GM12891 (cell line): ENCODE measurements at regions not wholly inside any gene's neighbourhood (a gene's known extent, or its start where the extent isn't known, plus 50 kb on each side); places are given as distances from the start of the nearest gene placed in this dataset.

Experiments used
- DNase-seq: peaks from one replicate; pipeline ENCODE4 v3.0.0; 2011; ENCODE audit warnings: low spot score; ENCODE audit not compliant: insufficient read length
- FAIRE-seq: peaks from 2 replicates; lab custom pipeline; 2011; peaks lifted over from hg19 to GRCh38; lab: Jason Lieb, UNC
- PAX5 ChIP-seq: IDR thresholded peaks from 2 replicates; pipeline ENCODE4 v1.6.1; 2011; ENCODE audit warnings: low read length, moderate library complexity, mild to moderate bottlenecking; ENCODE audit not compliant: insufficient read depth, severe bottlenecking
- POLR2A ChIP-seq: IDR thresholded peaks from 2 replicates; pipeline ENCODE4 v1.6.1; 2011; ENCODE audit warnings: low read depth, low read length, control low read depth
- POLR2AphosphoS5 ChIP-seq: IDR thresholded peaks from 2 replicates; pipeline ENCODE4 v1.6.1; 2011; ENCODE audit warnings: low read depth, low read length, control low read depth
- POU2F2 ChIP-seq: IDR thresholded peaks from 2 replicates; pipeline ENCODE4 v1.6.1; 2011; ENCODE audit warnings: low read depth, mild to moderate bottlenecking, control low read depth, low read length, moderate library complexity
- SPI1 ChIP-seq: IDR thresholded peaks from 2 replicates; pipeline ENCODE4 v1.6.1; 2011; ENCODE audit warnings: low read depth, low read length, control low read depth
- TAF1 ChIP-seq: IDR thresholded peaks from 2 replicates; pipeline ENCODE4 v1.6.1; 2011; ENCODE audit warnings: low read depth, low read length, control low read depth

- DNase-seq, result no peak
- TF ChIP-seq SPI1 (no peak), TAF1 (no peak), POLR2AphosphoS5 (no peak), POU2F2 (no peak), POLR2A (no peak), PAX5 (no peak)
- no peak for FAIRE-seq
Measured at GRCh38 chr2:223416815-223417610, 185.1 kb downstream of the SCG2 start.

DNA sequence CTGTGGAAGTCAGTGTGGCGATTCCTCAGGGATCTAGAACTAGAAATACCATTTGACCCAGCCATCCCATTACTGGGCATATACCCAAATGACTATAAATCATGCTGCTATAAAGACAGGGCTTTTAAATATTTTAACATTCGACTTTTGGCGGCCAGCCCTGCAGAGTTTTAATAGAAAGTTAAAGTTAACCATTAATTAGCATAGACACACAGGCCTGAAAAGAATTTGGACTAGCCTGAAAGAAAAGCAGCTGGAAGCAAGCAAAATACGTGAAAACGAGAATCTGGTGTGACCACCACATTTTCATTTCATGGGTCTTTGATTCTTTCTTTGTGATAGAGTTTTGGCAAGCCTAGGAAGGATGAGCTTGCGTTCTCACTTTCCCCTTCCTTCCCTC is 184.0 kb downstream of the SCG2 start:
- DNase-seq (no peak), FAIRE-seq (no peak)
- no peak for TF ChIP-seq POLR2AphosphoS5
- no peak for TF ChIP-seq POU2F2
- TF ChIP-seq TAF1, result no peak
- TF ChIP-seq SPI1, result no peak
- TF ChIP-seq PAX5, result no peak

GRCh38 chr2:223418604-223419199 is 183.5 kb downstream of the SCG2 start:
- FAIRE-seq (no peak), DNase-seq (no peak)
- TF ChIP-seq POLR2AphosphoS5 (no peak), POLR2A (no peak), SPI1 (no peak), PAX5 (no peak), TAF1 (no peak), POU2F2 (no peak)

DNA sequence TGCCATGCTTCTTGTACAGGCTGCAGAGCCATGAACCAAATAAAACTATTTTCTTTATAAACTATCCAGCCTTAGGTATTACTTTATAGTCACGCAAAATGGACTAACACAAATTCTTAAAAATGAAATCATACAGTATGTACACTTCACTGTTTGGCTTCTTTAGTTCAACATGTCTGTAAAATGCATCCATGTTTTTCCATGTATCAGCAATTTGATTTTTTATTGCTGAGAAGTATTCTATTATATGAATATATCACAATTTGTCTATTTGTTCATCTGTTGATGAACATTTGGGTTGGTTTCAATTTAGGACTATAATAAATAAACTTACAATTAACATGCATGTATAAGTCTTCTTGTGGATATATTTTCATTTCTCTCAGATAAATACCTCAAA is 182.1 kb downstream of the SCG2 start:
- DNase-seq (no peak), FAIRE-seq (no peak)
- no peak for TF ChIP-seq TAF1
- no peak for TF ChIP-seq SPI1

- DNase-seq (no peak), FAIRE-seq (no peak)
- TF ChIP-seq POLR2A, result no peak
- TF ChIP-seq TAF1, result no peak
- TF ChIP-seq PAX5, result no peak
- TF ChIP-seq SPI1, result no peak
- TF ChIP-seq POLR2AphosphoS5, result no peak
- TF ChIP-seq POU2F2, result no peak
Measured at GRCh38 chr2:223431479-223431878, 170.7 kb downstream of the SCG2 start.

DNA sequence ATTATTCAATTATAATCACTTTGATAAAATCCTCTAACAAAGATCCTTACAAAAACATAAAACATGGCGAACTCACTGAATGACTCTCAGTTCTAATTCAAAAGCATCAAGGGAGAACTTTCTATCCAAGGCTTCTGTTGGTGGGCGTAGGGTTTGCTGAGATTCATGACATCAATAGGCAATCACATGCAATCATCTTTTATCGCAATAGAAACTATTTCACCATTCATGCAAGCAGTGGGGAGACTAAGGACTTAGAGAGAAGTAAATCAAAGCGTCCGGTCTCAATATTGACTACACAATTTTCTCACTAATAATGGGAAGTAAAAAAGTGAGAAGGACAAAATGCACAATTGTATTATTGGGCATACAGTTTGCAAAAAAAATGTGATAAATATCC is 168.7 kb downstream of the SCG2 start:
- no peak for DNase-seq
- FAIRE-seq, result no peak
- TF ChIP-seq POU2F2 (no peak), POLR2A (no peak), SPI1 (no peak), POLR2AphosphoS5 (no peak), PAX5 (no peak), TAF1 (no peak)

GRCh38 chr2:223437788-223438187 is 164.4 kb downstream of the SCG2 start:
- FAIRE-seq (no peak), DNase-seq (no peak)
- TF ChIP-seq POU2F2 (no peak), PAX5 (no peak), POLR2AphosphoS5 (no peak), TAF1 (no peak), SPI1 (no peak), POLR2A (no peak)

GRCh38 chr2:223439184-223439583 is 163.0 kb downstream of the SCG2 start:
- no peak for DNase-seq
- TF ChIP-seq TAF1 (no peak), POLR2AphosphoS5 (no peak), PAX5 (no peak), POLR2A (no peak), SPI1 (no peak), POU2F2 (no peak)
- no peak for FAIRE-seq

GRCh38 chr2:223439786-223440185 is 162.4 kb downstream of the SCG2 start:
- TF ChIP-seq POLR2A (no peak), POLR2AphosphoS5 (no peak), PAX5 (no peak), SPI1 (no peak), POU2F2 (no peak), TAF1 (no peak)
- FAIRE-seq (no peak), DNase-seq (no peak)

- DNase-seq, result no peak
- FAIRE-seq, result no peak
- TF ChIP-seq PAX5 (no peak), TAF1 (no peak), POLR2AphosphoS5 (no peak), POLR2A (no peak), SPI1 (no peak), POU2F2 (no peak)
Measured at GRCh38 chr2:223442847-223443246, 159.3 kb downstream of the SCG2 start.
